DMS 273 treated with DMSO at 0.1 percent for 48 hours (cell line): ENCODE measurements at regions not wholly inside any gene's neighbourhood (a gene's known extent, or its start where the extent isn't known, plus 50 kb on each side); places are given as distances from the start of the nearest gene placed in this dataset.

Experiments used
- DNase-seq: peaks from one replicate; lab custom pipeline; 2025; lab: John Stamatoyannopoulos, UW

DNA sequence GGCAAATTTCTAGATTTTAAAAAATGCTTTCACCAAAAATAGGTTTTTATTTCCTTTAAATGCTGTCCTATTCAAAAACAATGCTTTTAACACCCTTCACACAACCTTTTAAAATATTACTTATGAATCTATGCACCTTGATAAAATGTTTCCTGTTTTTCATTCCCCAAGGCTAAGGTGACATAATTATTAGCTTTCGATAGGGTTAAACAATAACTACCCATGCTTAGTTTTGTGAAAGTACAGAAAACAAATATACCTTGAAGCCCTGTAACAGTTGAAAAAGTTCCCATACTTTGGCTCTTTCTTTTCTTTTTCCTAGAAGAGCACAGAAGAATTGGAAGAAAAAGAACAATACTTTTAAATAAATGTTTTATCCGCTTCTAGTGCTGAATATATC lies 54.9 kb upstream of the ITPRID2 start:
- no peak for DNase-seq

DNA sequence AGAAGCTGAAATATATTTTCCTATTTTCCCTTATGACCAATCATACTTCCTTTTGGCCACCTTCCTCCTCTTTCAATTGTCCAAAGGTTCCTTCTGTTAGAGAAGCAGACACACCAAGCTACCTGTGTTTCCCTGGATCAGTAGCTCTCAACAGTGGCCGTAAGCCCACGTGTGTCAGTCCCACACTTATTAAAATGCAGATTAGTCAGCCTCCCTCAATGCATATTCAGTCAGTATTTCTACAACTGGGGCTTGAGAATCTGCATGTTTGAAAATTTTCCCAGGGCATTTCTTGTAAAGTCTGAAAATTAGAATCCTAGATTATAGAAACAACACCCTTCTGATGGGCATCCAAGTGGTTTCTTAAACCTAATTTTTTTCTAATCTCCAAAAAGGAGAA lies 54.0 kb upstream of the ITPRID2 start:
- DNase-seq = no peak

DNA sequence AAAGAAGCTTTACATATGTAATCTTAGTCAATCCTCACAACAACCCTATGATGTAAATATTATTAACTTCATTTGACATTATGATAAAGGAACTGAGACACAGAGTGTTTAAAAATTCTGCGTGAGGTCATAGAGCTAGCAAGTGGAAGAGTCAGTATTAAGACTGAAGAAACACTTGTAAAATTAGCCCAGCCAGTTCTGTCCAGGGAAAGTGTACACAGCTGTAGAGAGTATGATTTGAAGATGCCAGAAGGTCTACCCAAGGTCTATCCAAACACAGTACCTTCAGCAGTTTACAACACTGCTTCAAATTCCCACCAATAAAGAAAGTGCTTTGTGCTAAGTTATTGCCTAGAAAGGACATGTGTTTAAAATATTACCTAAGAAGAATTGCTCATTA lies 51.7 kb upstream of the ITPRID2 start:
- DNase-seq = no peak

DNA sequence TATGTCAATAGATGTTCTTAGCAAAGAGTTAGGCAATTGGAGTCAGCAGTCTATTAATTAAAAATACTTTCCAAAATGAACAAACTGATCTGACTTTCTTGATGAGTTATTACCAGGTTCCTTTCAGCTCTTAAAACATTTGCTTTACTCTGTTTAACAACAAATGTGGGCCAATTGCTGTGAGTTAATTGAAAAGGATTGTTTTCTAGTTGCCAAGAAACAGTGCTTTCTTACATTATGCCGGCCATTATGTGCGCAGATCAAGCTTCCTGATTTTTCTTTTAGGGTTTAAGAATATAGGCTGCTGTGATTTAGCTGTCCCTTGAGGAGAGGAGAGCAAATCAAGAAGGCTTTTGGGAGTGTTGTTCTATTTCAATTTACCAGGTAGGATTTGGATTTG lies 50.5 kb upstream of the ITPRID2 start:
- DNase-seq = no peak
